Gastroesophageal sphincter (tissue), 4 donors: ENCODE measurements at regions not wholly inside any gene's neighbourhood (a gene's known extent, or its start where the extent isn't known, plus 50 kb on each side); places are given as distances from the start of the nearest gene placed in this dataset.

Experiments used
- ATAC-seq: fragments of 150-250 bp; one replicate; pipeline ENCODE4 v1.9.1; 2016; ENCODE audit warnings: mild to moderate bottlenecking, moderate library complexity
- H3K27ac ChIP-seq, 4 donors: fragments of 200-600 bp; sonication (generic) in 3 of 4; 1 replicate in 3 of 4; 2 replicates in 1 of 4; pipeline ENCODE4 v1.5.1; 2016 to 2019
- H3K27me3 ChIP-seq: fragments of 200-600 bp; sonication (generic); one replicate; pipeline ENCODE4 v1.5.1; 2019
- H3K36me3 ChIP-seq, 2 donors: fragments of 200-600 bp; sonication (generic); one replicate each; pipeline ENCODE4 v1.5.1; 2019; ENCODE audit warnings: control low read depth in 1 of 2
- H3K4me1 ChIP-seq, 3 donors: fragments of 200-600 bp; sonication (generic); 1 replicate in 2 of 3; 2 replicates in 1 of 3; pipeline ENCODE4 v1.5.1; 2016 to 2019; ENCODE audit warnings: control low read depth in 2 of 3
- H3K4me3 ChIP-seq, 2 donors: fragments of 200-600 bp; sonication (generic); one replicate each; pipeline ENCODE4 v1.5.1; 2019; ENCODE audit warnings: mild to moderate bottlenecking in 1 of 2, moderate library complexity in 1 of 2
- H3K9me3 ChIP-seq, 3 donors: fragments of 200-600 bp; sonication (generic); one replicate each; pipeline ENCODE4 v1.5.1; 2017 to 2019; ENCODE audit warnings: control low read depth in 2 of 3
- CTCF ChIP-seq, 4 experiments: fragments of 200-600 bp in 2 of 4; fragments of 450-650 bp in 2 of 4; sonication (generic) in 1 of 4; IDR thresholded peaks; one replicate each; pipeline ENCODE4 v1.5.1; 2017 to 2019; ENCODE audit warnings: antibody characterized with exemption in 4 of 4, mild to moderate bottlenecking in 2 of 4, moderate library complexity in 2 of 4
- EP300 ChIP-seq: sonication (generic); formaldehyde crosslinking; IDR thresholded peaks from one replicate; pipeline ENCODE4 v1.6.1; 2017; ENCODE audit warnings: antibody characterized with exemption, mild to moderate bottlenecking
- POLR2A ChIP-seq, 2 donors: fragments of 450-650 bp; IDR thresholded peaks; one replicate each; pipeline ENCODE4 v1.6.1; 2017; ENCODE audit warnings: antibody characterized with exemption in 2 of 2, mild to moderate bottlenecking in 2 of 2, moderate library complexity in 1 of 2
- POLR2AphosphoS5 ChIP-seq: sonication (generic); formaldehyde crosslinking; IDR thresholded peaks from one replicate; pipeline ENCODE4 v1.6.1; 2017; ENCODE audit warnings: antibody characterized with exemption
- WGBS, 2 donors: methylation state at CpG; one replicate each; pipeline ENCODE4 v1.1.5; 2018; ENCODE audit warnings: low coverage in 1 of 2; 5-methylcytosine and 5-hydroxymethylcytosine counted together

- H3K4me1 ChIP-seq: peaks cover 0 to 7% (median 0%) of the 10 kb centered on the region in 3 donors
- no peaks in the 10 kb centered on the region for H3K9me3 ChIP-seq
- H3K36me3 ChIP-seq: no peaks in the 10 kb centered on the region
- WGBS, 2 donors: 70 to 82% methylated on average over 9 of the region's 9 CpGs
- no peak overlapping the region for H3K27ac ChIP-seq
- no peak for ATAC-seq
- no peak overlapping the region for H3K4me3 ChIP-seq
- TF ChIP-seq EP300: no peak
- no peak for TF ChIP-seq CTCF (IDR thresholded peaks at IDR 0.05)
- TF ChIP-seq POLR2AphosphoS5: no peak
- no peak for TF ChIP-seq POLR2A (IDR thresholded peaks at IDR 0.05)
- H3K27me3 ChIP-seq: no peaks in the 10 kb centered on the region
Measured at GRCh38 chr6:146881228-146882181, 282.7 kb downstream of the ADGB start.

- WGBS, 2 donors: 90 to 93% methylated on average over 2 to 3 of the region's 4 CpGs
- H3K27ac ChIP-seq: no peak overlapping the region
Measured at GRCh38 chr6:146883640-146884531, 285.1 kb downstream of the ADGB start.

GRCh38 chr6:146884728-146885127 is 286.0 kb downstream of the ADGB start:
- WGBS, 2 donors: 90 to 100% methylated on average over 1 to 2 of the region's 2 CpGs
- Histone ChIP-seq H3K27me3 (no peaks in the 10 kb centered on the region), H3K4me3 (no peak overlapping the region)

More at GRCh38 chr6:146883640-146884531, 285.1 kb downstream of the ADGB start:
- Histone ChIP-seq H3K4me1 (peaks cover 0 to under 1% (median 0%) of the 10 kb centered on the region in 3 donors), H3K27me3 (no peaks in the 10 kb centered on the region), H3K4me3 (no peak overlapping the region), H3K36me3 (no peaks in the 10 kb centered on the region), H3K9me3 (no peaks in the 10 kb centered on the region)
- no peak for ATAC-seq
- TF ChIP-seq POLR2A (IDR thresholded peaks at IDR 0.05) (no peak), POLR2AphosphoS5 (no peak), CTCF (IDR thresholded peaks at IDR 0.05) (no peak), EP300 (no peak)

GRCh38 chr6:146885708-146886457 is 287.1 kb downstream of the ADGB start:
- Histone ChIP-seq H3K27ac (no peak overlapping the region), H3K4me1 (no peaks in the 10 kb centered on the region), H3K9me3 (no peaks in the 10 kb centered on the region), H3K4me3 (no peak overlapping the region), H3K36me3 (no peaks in the 10 kb centered on the region), H3K27me3 (no peaks in the 10 kb centered on the region)
- TF ChIP-seq POLR2AphosphoS5 (no peak), EP300 (no peak), POLR2A (IDR thresholded peaks at IDR 0.05) (no peak), CTCF (IDR thresholded peaks at IDR 0.05) (no peak)
- WGBS, 2 donors: 74 to 100% methylated on average over 2 to 3 of the region's 4 CpGs
- ATAC-seq: no peak

More at GRCh38 chr6:146884728-146885127, 286.0 kb downstream of the ADGB start:
- TF ChIP-seq CTCF (IDR thresholded peaks at IDR 0.05): no peak
- no peak for TF ChIP-seq EP300
- no peak for TF ChIP-seq POLR2AphosphoS5
- TF ChIP-seq POLR2A (IDR thresholded peaks at IDR 0.05): no peak
- Histone ChIP-seq H3K36me3 (no peaks in the 10 kb centered on the region), H3K27ac (no peak overlapping the region), H3K4me1 (no peaks in the 10 kb centered on the region), H3K9me3 (no peaks in the 10 kb centered on the region)
- ATAC-seq: no peak
